Endodermal cell (in vitro differentiated cells): ENCODE measurements at regions not wholly inside any gene's neighbourhood (a gene's known extent, or its start where the extent isn't known, plus 50 kb on each side); places are given as distances from the start of the nearest gene placed in this dataset.

Experiments used
- DNase-seq: peaks from one replicate; pipeline ENCODE4 v3.0.0-alpha.2; 2017
- H3K27ac ChIP-seq: 2 replicates; pipeline ENCODE4 v1.5.1; 2013; ENCODE audit warnings: mild to moderate bottlenecking, low read depth, low read length, moderate library complexity
- H3K27me3 ChIP-seq: 2 replicates; pipeline ENCODE4 v1.6.1; 2013; ENCODE audit warnings: mild to moderate bottlenecking, low read length, moderate library complexity; ENCODE audit not compliant: insufficient read depth, control insufficient read depth, poor library complexity, severe bottlenecking
- H3K36me3 ChIP-seq: 2 replicates; pipeline ENCODE4 v1.7.0; 2013; ENCODE audit warnings: mild to moderate bottlenecking, low read length, moderate library complexity; ENCODE audit not compliant: control insufficient read depth, insufficient read depth
- H3K4me1 ChIP-seq: one replicate; pipeline ENCODE4 v1.7.0; 2013; ENCODE audit warnings: low read length; ENCODE audit not compliant: control insufficient read depth, insufficient read depth
- H3K4me3 ChIP-seq: 2 replicates; pipeline ENCODE4 v1.5.1; 2013; ENCODE audit warnings: mild to moderate bottlenecking, low read length, moderate library complexity
- H3K9ac ChIP-seq: 2 replicates; pipeline ENCODE4 v1.6.1; 2013; ENCODE audit warnings: mild to moderate bottlenecking, low read length, moderate library complexity; ENCODE audit not compliant: poor library complexity, severe bottlenecking; ENCODE audit errors: extremely low read depth
- H3K9me3 ChIP-seq: 2 replicates; pipeline ENCODE4 v1.6.1; 2013; ENCODE audit warnings: mild to moderate bottlenecking, low read length, moderate library complexity; ENCODE audit not compliant: control insufficient read depth
- H3K27ac Mint-ChIP-seq: 2 replicates; pipeline ENCODE4 v1.8.0; 2020; ENCODE audit warnings: mixed read lengths
- H3K27me3 Mint-ChIP-seq: 2 replicates; pipeline ENCODE4 v1.8.0; 2021; ENCODE audit warnings: mild to moderate bottlenecking, mixed read lengths; ENCODE audit not compliant: insufficient read depth
- H3K36me3 Mint-ChIP-seq: 2 replicates; pipeline ENCODE4 v1.8.0; 2020; ENCODE audit warnings: low read depth, mixed read lengths
- H3K4me1 Mint-ChIP-seq: 2 replicates; pipeline ENCODE4 v1.8.0; 2020; ENCODE audit warnings: mixed read lengths
- H3K4me3 Mint-ChIP-seq: 2 replicates; pipeline ENCODE4 v1.8.0; 2020; ENCODE audit warnings: mild to moderate bottlenecking, moderate library complexity, mixed read lengths
- H3K9me3 Mint-ChIP-seq: 2 replicates; pipeline ENCODE4 v1.8.0; 2020; ENCODE audit warnings: mild to moderate bottlenecking, mixed read lengths
- CTCF ChIP-seq: fragments of 200-600 bp; sonication (generic); conservative IDR thresholded peaks from 2 replicates; pipeline ENCODE4 v1.5.0; 2021; ENCODE audit warnings: antibody characterized with exemption, mild to moderate bottlenecking
- WGBS, 2 experiments: methylation state at CpG; one replicate each; pipeline versions ENCODE4 v1.1.5 to v1.1.7; 2013; ENCODE audit warnings: missing lambda C conversion rate in 2 of 2, mixed read lengths in 1 of 2; ENCODE audit not compliant: insufficient coverage in 1 of 2, insufficient read length in 1 of 2; 5-methylcytosine and 5-hydroxymethylcytosine counted together

- H3K36me3 ChIP-seq, result no peaks in the 10 kb centered on the region
- no peak for DNase-seq
- peaks cover 28% of the 10 kb centered on the region for H3K9me3 Mint-ChIP-seq
- H3K4me1 ChIP-seq, result peaks cover 17% of the 10 kb centered on the region
- H3K27ac ChIP-seq, result no peak overlapping the region
- H3K9me3 ChIP-seq, result peaks cover 14% of the 10 kb centered on the region
- peaks cover 30% of the 10 kb centered on the region for H3K27me3 Mint-ChIP-seq
- H3K36me3 Mint-ChIP-seq, result peaks cover 2% of the 10 kb centered on the region
- no peak for TF ChIP-seq CTCF
- peaks cover 8% of the 10 kb centered on the region for H3K27me3 ChIP-seq
- H3K4me1 Mint-ChIP-seq, result peaks cover 67% of the 10 kb centered on the region
- peak overlapping the region; percentile 97 for H3K27ac Mint-ChIP-seq
- H3K9ac ChIP-seq, result no peak overlapping the region
- peak overlapping the region; percentile 1 for H3K4me3 ChIP-seq
- H3K4me3 Mint-ChIP-seq, result peak overlapping the region; percentile 39
- 16 to 27% methylated on average over 2 to 4 of the region's 4 CpGs for WGBS, 2 experiments
Observed at GRCh38 chr1:147834181-147834580, 68.4 kb upstream of the GJA8 start.

GRCh38 chr1:147834810-147835209 lies 67.8 kb upstream of the GJA8 start:
- Mint-ChIP-seq H3K9me3 (peaks cover 23% of the 10 kb centered on the region), H3K36me3 (no peaks in the 10 kb centered on the region), H3K27me3 (peaks cover 25% of the 10 kb centered on the region), H3K4me1 (peaks cover 67% of the 10 kb centered on the region), H3K27ac (peak overlapping the region; percentile 97), H3K4me3 (no peak overlapping the region)
- TF ChIP-seq CTCF, result no peak
- Histone ChIP-seq H3K4me3 (no peak overlapping the region), H3K4me1 (peaks cover 17% of the 10 kb centered on the region), H3K27me3 (peaks cover 8% of the 10 kb centered on the region), H3K9ac (no peak overlapping the region), H3K27ac (no peak overlapping the region), H3K9me3 (peaks cover 14% of the 10 kb centered on the region), H3K36me3 (no peaks in the 10 kb centered on the region)
- no peak for DNase-seq

- DNase-seq, result peak; percentile 87
- H3K36me3 Mint-ChIP-seq, result no peaks in the 10 kb centered on the region
Observed at GRCh38 chr1:147837129-147837963, 65.2 kb upstream of the GJA8 start.

More at GRCh38 chr1:147837129-147837963, 65.2 kb upstream of the GJA8 start:
- WGBS, 2 experiments, result 27 to 37% methylated on average over 4 to 11 of the region's 11 CpGs
- H3K27ac ChIP-seq, result no peak overlapping the region
- H3K27me3 Mint-ChIP-seq, result peaks cover 43% of the 10 kb centered on the region
- peaks cover 14% of the 10 kb centered on the region for H3K27me3 ChIP-seq
- peak overlapping the region; percentile 18 for H3K4me3 Mint-ChIP-seq
- no peak overlapping the region for H3K9ac ChIP-seq
- H3K4me1 ChIP-seq, result peaks cover 17% of the 10 kb centered on the region
- no peaks in the 10 kb centered on the region for H3K9me3 ChIP-seq
- H3K27ac Mint-ChIP-seq, result peak overlapping the region; percentile 71
- H3K4me1 Mint-ChIP-seq, result peaks cover 63% of the 10 kb centered on the region
- no peak overlapping the region for H3K4me3 ChIP-seq
- no peaks in the 10 kb centered on the region for H3K36me3 ChIP-seq
- H3K9me3 Mint-ChIP-seq, result peaks cover 2% of the 10 kb centered on the region
- no peak for TF ChIP-seq CTCF
